Left hindlimb (tissue), 1 donor: ENCODE measurements at regions not wholly inside any gene's neighbourhood (a gene's known extent, or its start where the extent isn't known, plus 50 kb on each side); places are given as distances from the start of the nearest gene placed in this dataset.

ENCODE experiments used
- DNase-seq: peaks from one replicate; pipeline ENCODE4 v3.0.0-alpha.2; 2018

DNA sequence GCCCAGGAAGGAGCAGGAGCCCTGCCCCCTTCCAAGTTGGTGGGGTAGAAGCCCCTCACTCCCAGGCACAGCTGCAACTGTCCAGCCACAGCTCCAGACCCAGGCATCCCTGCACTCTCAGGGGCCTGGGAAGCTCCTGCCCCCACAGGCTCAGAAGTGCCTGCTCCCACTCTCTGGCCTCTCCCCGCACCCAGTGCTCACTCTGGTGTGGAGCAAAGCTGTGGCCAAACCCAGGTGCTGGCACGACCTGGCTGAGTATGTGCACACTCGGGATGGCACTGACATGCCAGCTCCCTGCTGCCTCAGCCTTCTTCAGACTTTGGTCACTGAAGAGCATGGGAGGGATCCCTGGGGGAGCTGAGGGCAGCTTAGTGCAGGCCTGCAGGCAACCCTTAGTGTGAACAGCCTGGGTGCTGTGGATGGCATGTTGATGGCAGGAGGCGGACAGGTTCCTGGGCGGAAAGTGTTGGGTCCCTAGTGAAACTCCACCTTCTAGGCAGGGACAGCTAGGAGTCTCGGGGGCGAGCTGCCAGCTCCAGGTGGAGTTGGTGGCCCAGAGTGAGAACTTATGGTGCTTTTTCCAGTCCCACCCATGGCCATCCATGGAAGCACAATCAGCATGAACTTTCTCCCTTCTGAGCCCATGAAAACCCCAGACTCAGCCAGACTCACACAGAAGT lies 489.2 kb upstream of the ROBO2 start:
- DNase-seq: no peak

DNA sequence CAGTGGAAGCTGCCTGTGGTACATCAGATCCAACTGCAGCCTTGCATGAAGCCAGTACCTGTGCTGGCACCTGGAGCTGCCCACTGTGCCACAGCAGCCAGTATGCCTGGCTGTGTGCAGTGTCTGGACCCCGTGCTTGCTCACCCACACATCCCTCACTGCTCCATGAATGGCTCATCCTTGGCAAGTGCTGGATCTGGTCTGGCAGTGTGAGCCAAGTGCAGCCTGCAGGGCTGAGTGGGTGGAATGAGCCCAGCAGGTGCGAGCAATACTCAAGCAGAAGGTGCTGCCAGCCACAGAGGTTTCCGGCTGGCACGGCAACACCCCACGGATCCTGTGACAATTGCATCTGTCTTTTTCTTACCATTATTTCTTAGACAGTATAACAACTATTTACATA lies 488.2 kb upstream of the ROBO2 start:
- DNase-seq: no peak

- DNase-seq: no peak
Observed at GRCh38 chr3:76552653-76553052, 487.2 kb upstream of the ROBO2 start.

- peak; percentile 40 for DNase-seq
Observed at GRCh38 chr3:76554707-76555106, 485.2 kb upstream of the ROBO2 start.

DNA sequence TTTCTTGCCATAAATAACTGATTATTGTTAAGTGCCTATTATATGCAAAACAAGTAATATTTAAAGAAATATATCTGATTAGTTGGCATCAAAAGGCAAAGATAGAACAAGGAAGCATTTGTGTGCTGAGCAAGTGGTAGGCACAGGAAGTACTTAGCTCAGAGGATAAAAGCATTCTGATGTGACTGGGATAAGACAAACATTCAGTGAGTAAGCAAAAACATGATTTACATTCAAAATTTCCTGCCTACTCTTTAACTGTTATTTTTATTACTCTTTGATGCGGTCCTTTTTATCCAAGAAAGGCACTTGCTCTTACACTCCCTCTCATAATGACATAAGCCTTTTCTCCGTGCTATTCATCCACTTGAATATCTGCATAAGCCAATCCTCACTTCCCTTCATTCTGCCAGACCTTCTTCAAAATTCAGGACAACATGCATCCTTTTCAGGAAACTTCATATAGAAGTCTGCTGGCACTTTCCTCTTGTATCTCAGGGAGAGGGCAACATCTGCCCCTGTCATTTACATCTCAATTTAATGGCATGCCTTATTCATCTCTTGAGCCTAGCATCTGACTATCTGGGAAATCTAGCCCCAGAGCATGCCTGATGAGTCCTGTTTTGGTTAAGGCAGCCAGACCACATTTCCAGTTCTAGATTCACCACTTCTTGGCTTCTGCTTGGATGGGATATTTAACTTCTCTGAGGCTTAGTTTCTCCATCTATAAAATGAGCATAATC lies 478.2 kb upstream of the ROBO2 start:
- no peak for DNase-seq

GRCh38 chr3:76565496-76566210 lies 474.2 kb upstream of the ROBO2 start:
- DNase-seq: no peak

DNA sequence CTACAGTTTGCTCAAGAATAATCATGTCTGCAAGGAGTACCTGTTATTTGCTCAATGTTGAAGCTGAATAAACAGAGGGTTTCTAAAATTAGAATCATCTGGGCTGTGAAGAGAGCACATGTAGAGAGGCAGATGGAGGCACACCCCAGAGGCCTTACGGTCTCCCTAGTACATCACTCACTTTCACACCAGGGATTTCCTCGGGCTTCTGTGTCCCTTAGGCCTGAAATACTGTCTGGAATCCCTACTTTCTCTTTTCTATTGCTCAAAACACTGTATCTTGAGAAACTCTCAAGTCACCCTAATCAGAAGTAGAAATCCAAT lies 473.7 kb upstream of the ROBO2 start:
- no peak for DNase-seq

GRCh38 chr3:76566904-76567303 lies 473.0 kb upstream of the ROBO2 start:
- DNase-seq: no peak

- no peak for DNase-seq
Observed at GRCh38 chr3:76570436-76571057, 469.4 kb upstream of the ROBO2 start.

GRCh38 chr3:76576201-76576600 lies 463.7 kb upstream of the ROBO2 start:
- no peak for DNase-seq

- no peak for DNase-seq
Observed at GRCh38 chr3:76582098-76582497, 457.8 kb upstream of the ROBO2 start.

GRCh38 chr3:76582632-76583378 lies 457.1 kb upstream of the ROBO2 start:
- DNase-seq: no peak

DNA sequence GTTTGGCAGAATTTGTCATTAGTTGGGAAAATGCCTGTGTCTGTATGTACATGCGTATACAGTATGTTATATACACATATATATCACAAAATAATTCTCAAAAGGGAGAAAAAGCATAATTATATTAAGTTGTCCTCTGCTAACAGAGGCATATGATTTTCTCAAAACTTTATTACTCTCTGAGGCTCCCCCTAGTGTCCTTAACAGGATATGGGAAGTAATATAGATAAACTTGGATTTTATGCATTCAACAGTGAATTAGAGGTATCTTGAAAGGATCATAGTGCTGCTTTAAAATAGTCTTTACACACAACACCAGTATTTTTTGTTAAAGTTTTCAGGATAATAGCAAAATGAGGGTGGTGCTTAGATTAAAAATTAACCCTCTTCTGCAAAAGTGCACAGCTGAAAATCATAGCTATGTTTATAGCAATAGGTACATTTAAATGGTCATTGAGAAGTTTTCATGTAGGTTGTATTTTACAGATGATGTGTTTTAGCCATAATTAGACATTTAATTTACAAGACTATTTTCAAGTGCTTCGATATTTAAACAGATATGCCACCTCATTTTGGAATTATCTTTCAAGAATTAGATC lies 454.0 kb upstream of the ROBO2 start:
- DNase-seq: no peak

- no peak for DNase-seq
Observed at GRCh38 chr3:76586471-76586870, 453.4 kb upstream of the ROBO2 start.

- DNase-seq: no peak
Observed at GRCh38 chr3:76610150-76610549, 429.7 kb upstream of the ROBO2 start.

GRCh38 chr3:76615719-76616118 lies 424.2 kb upstream of the ROBO2 start:
- no peak for DNase-seq

- no peak for DNase-seq
Observed at GRCh38 chr3:76624164-76624563, 415.7 kb upstream of the ROBO2 start.

- DNase-seq: no peak
Observed at GRCh38 chr3:76627236-76627635, 412.7 kb upstream of the ROBO2 start.

- no peak for DNase-seq
Observed at GRCh38 chr3:76631251-76631650, 408.6 kb upstream of the ROBO2 start.

- no peak for DNase-seq
Observed at GRCh38 chr3:76638006-76638405, 401.9 kb upstream of the ROBO2 start.

GRCh38 chr3:76643623-76644304 lies 396.1 kb upstream of the ROBO2 start:
- DNase-seq: no peak

GRCh38 chr3:76644305-76644675 lies 395.6 kb upstream of the ROBO2 start:
- no peak for DNase-seq
